NCI-H345 treated with DMSO at 0.1 percent for 48 hours (cell line): ENCODE measurements at regions not wholly inside any gene's neighbourhood (a gene's known extent, or its start where the extent isn't known, plus 50 kb on each side); places are given as distances from the start of the nearest gene placed in this dataset.

ENCODE experiments used
- DNase-seq: peaks from one replicate; lab custom pipeline; 2025; ENCODE audit not compliant: unreplicated experiment; lab: John Stamatoyannopoulos, UW

- no peak for DNase-seq
Measured at GRCh38 chr2:104289651-104290565, 564.0 kb upstream of the POU3F3 start.

GRCh38 chr2:104290566-104290891, 563.4 kb upstream of the POU3F3 start:
- no peak for DNase-seq

DNA sequence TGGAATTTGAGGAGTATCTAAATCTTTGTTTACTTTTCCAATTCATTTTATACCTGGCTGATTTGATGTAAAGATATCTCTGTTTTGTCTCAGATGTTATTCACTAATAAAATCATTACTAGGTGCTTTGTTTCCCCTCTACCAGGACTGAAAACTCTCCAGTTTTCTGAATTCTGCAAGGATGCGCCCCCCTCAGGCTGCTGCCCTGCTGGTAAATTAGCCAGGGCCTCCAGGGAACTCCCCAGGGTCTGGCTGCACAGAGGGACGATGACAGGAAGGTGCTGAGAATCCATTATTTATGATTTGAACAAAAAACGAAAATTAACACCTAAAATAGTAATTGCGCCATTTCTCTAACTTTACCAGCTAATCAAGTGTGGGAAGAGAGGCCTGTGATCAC, 541.2 kb upstream of the POU3F3 start:
- no peak for DNase-seq

DNA sequence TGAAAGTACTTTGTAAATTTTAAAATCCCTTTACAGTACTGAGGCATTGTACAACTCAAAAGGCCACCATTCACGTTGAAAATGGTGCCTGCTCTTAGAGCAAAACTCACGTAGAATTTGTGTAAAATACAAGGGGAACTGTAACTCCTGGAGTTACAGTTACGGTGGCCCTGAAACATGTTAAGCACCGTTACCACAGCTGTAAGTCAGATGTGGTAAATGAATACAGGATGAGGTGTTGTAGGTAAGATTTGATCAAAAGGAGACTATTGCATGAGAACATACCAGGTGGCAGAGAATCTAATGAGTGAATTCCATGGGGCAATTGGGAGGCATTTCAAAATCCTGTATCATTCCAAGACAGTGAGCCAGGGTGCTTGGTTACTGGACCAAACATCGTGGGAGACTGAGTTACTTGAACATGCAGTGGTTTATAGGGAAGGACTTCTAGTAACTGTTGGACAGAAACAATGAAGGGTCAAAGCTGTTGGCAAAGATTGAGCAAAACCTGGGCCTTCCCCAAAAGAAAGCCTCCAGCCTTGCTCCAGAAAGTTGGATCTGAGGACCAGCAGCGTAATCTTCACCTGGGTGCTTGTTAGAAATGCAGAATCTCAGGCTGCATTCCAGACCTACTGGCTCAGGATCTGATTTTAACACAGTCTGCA, 535.8 kb upstream of the POU3F3 start:
- no peak for DNase-seq

DNA sequence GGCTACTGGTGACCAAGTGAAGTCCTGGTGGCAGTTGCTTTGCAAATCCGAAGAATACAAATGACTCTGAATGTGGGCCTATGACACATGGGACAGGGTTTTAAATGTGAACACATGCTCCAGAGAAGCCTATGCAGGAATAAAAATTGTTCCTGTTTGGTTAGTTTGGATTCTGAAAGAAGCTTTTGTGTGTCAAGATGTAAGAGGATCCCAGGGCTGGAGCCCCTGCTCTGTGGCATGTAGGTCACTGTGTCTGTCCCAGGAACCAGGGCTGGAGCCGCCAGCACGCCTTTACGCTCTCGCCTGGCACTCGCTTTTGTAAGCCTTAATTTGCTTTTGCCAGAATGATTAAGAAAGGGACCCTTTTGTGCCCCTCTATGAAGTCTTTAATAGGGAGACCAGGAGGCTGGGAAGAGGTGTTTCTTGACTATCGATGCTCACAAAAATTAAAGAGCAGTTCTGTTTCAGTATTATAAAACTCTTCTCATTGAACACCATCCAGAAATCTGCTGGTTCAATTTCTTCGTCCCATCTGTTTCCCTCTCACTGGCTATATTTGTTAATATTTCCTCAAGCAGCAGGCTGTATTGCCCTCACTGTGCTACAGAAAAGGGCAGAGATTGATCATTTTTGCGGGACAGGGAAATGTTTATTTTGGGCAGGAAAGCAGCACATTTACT, 532.7 kb upstream of the POU3F3 start:
- DNase-seq: no peak

DNA sequence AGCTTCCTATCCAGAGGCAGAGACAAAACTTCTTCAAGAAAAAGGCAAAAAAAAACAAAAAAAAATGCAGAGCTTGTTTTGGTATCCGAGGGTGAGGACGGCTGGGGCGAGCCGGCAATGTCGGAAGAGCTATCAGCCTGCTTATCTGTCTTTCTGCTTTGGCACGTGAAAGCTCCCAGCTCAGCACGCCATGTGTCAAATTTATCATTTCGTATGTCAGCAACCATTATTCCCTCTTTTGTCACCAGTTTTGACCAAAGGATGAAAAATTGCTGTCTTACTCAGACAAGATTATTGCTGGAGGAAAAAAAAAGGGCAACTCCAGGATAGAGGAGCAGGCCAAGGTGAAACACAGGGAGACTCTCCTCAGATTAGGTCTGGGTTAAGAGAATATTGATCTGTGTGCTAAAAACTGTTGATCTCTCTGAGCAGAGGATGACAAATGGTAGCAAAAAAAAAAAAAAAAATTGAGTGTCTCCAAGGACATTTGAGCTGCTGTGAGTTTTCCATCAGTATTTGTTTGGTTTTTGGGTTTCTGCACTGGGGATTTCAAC, 532.0 kb upstream of the POU3F3 start:
- DNase-seq: no peak

- no peak for DNase-seq
Measured at GRCh38 chr2:104332731-104333130, 521.2 kb upstream of the POU3F3 start.

- no peak for DNase-seq
Measured at GRCh38 chr2:104337869-104338268, 516.0 kb upstream of the POU3F3 start.

DNA sequence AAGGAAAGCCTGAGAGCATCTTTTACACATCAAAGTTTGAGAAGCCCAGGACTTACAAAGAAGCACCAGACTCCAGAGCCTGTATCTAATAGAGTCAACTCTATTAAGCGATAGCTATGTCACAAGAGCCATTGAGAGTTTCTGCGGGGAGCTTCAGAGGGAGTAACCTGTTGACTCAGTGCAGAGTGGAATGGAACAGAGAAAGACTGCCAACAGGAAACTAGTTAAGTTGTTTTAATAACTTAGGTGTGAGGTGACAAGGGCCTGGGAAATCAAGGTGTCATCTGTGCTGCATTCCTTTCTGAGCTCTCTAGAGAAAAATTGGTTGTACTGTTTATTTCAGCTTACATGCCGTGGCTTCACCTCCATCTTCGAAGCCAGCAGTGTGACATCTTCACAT, 513.8 kb upstream of the POU3F3 start:
- DNase-seq: no peak

DNA sequence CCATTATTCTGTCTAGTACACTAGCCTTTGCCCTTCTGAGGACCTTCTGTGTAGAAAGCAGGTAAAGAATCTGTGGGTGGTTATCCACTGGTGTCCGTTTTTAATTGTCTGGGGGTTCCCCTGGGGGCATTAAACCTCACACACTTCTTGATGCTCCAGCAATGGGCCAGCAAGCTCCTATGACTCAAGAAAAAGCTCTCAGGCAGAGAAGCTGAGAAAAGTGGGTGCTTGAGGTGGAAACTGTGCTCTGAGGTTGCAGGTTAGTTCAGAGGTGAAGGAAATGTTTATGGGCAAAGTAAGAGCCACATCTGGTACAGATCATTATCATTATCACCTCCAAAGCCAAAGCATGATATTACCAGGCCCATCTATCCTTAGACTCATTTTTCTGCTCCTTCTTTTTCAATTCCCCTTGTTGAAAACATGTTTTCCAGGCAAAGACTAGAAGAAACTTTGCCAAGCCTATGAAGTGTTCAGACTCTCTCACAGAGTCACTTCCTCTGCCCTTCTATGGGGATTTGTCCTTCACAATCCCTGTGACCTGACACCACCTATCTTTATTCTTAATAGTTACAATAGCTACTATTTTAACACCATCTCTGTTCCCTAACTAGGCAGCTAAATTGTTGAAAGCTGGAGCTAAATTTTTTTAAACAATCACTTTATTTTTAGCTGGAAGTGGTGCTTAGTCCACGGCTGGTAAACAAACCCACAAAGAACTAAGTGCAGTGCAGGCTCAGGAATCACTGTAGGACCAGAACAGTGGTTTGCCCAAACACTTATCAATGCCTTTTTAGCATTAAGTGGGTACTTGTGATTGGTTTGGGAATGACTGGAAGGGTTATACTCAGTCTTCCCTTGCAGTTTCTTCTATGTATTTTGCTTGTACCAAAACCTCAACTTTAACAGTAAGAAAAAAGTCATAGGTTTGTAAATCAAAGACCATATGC, 512.8 kb upstream of the POU3F3 start:
- DNase-seq: peak; percentile 16

GRCh38 chr2:104344306-104344705, 509.6 kb upstream of the POU3F3 start:
- DNase-seq: no peak

DNA sequence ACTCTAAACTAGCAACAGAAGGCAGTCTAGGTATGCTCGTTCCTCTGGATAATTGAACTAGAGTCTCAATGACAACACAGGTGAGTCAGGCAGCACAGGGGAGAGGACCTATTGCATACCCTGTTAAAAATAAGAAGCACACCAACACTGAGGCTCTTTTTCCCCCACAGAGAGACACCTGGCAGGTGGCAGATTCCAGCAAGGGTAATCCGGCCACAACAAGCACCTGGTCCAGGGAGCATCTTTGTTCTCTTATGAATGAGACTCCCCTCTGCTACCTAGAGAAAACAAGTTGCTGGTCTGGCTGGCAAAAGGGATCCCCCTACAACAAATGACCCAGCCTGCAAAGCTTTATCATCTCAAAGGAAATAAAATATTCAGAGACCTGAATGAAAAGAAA, 508.9 kb upstream of the POU3F3 start:
- no peak for DNase-seq

DNA sequence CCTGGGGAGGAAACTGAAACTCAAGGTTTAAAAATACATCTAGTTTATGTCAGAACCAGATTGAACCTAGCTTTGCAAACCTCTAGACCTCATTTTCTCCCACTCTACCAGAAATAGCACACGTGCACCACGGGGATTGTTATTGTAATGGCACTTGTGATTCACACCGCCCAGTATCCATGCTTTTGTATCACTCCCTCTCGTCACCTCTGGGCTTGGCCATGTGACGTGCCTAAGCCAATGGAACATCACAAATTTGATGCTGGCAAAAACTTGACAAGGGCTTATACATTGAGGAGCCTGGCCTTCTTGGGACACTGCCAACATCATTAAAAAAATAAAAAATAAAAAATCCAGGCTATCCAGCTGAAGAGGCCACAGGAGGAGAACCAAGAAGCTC, 495.8 kb upstream of the POU3F3 start:
- no peak for DNase-seq

DNA sequence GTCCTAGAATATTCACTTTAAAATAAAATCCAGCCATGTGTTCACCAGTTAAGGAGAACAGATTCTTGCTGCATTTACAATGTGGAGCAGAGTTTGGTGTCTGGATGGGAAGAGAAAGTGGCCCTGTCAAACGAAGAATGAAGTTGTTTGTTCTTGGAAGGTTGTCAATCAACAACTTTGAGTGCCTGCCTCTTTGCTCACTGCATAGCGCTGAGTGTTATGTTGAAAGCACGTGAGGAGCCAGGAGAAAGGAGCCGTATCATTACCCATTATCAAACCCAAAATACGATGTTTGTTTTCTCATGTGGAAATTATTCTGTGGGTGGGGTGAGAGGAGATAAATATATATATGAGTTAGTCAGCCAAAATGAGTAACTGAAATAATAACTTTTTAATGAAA, 492.5 kb upstream of the POU3F3 start:
- DNase-seq: no peak

GRCh38 chr2:104368089-104368488, 485.8 kb upstream of the POU3F3 start:
- no peak for DNase-seq

DNA sequence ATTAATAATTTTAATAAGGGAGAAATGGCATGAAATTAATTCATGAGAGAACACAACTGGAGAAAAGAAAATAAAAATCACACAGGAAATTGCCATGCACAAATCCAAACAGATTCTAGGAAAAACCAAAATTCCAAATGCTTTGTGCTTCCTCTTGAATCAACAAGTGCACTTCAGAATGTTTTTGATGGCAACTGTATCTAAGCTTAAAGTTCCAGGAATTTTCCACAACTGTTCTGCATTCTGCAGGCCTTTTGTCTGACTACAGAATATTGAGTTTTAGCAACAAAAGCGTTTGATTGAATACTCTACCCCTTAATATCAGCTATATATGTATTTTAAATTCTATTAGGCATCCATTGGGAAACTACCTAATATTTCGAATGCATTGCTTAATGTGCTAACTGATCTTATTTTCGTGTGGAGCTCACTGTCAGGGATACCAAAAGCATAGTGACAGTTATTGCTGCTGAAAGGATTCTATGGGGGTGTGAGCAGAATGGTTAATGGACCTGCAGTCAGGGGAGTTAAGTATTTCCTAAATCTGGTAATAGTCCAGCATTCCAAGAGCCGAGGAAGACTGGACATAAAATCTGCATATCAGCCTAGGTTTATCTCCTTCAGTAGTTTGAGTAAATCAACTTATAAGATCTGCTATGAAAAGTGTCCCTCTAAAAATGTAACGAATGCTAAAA, 482.7 kb upstream of the POU3F3 start:
- DNase-seq: no peak

GRCh38 chr2:104375206-104375605, 478.7 kb upstream of the POU3F3 start:
- no peak for DNase-seq

DNA sequence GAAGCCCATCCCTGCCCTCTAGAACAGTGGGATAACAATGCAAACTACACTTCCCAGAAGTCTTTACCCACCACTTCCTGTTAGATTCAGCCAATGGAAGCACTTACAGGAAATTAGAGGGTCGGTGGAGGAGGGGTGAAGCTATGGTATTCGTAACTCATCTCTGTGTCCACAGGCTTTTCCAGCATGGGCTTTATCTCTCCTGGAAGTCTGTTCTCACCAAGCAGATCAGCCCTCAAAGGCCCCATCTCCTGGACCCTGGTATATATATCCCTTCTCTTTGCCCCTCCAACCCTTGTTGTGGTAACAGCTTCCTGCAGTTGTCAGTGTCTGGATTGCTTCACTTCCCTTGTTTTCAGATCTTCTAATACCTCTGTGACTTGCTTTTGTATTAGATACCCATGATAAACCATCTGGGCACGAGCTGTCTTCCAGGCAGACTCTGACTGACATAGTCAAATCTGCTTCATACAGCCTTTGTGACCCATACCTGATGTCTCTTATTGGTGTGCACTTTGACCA, 475.0 kb upstream of the POU3F3 start:
- DNase-seq: no peak

GRCh38 chr2:104384961-104385360, 469.0 kb upstream of the POU3F3 start:
- DNase-seq: no peak

DNA sequence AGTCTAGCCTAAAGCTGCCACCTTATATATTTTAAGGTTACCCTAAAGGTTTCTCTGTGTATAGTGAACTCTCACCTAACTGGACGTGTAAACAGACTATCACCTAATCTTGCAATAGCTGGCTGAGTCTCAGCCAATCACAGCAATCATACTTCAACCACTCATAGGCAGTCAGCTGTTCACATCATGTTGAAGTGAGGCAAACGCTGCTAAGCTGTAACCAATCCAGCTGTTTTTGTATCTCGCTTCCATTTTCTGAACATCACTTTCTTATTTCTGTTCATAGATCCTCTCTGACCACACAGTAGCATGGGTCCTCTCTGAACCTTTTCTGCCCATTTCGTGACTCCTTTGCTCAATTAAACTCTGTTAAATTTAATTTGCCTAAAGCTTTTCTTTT, 468.2 kb upstream of the POU3F3 start:
- no peak for DNase-seq
